ENCODE measurements at regions not wholly inside any gene's neighbourhood (a gene's known extent, or its start where the extent isn't known, plus 50 kb on each side); places are given as distances from the start of the nearest gene placed in this dataset.

DNA sequence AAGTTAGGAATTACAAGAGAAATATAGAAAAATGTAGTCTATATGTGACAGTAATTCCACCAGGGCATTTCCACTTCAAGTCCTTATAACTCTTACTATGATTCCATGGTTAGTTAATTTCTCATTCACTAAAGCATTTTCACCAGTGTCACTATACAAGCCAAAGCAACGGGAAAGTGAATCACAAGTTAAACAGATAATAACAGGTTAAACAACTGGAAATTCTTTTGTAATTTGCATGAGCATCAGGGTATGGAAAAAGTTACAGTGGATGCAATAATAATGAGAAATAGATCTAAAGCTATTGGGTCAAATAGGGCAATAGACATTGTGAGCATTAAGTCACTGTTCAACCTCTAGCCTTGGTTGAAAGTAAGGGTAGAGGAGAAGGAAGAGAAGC is 88.9 kb upstream of the ST6GAL2 start:
- WGBS (ENCODE audit: low lambda C conversion rate): 86% methylated on average over 1 of the region's 1 CpG
- POLR2A ChIA-PET: no interaction called here
- H3K79me2 ChIP-seq (ENCODE audit: insufficient read depth): no peaks in the 10 kb centered on the region

DNA sequence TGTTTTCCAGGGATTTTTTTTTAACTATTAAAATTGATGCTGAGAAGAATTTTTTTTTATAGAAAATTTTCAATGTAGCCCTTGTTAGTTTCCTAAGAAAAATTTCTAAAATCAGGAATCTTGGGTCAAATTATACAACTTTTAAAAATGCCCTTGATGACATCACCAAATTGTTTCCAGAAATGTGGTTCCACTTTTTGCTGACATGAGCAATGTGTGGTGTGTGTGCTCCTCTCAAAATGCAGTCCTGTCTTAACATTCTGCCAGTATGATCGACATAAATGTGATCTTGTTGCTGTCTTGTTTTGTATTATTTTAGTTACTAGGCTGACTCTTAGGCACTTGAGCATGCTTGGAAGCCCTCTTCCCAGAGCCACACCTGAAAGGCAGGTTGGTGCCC is 89.7 kb upstream of the ST6GAL2 start:
- POLR2A ChIA-PET: no interaction called here
- no peaks in the 10 kb centered on the region for H3K79me2 ChIP-seq (ENCODE audit: insufficient read depth)
- no peak overlapping the region for H3K27ac ChIP-seq (ENCODE audit: low read depth in 2 of 2, low read length in 1 of 2)
- H4K20me1 ChIP-seq (ENCODE audit: insufficient read depth): no peaks in the 10 kb centered on the region
- H3K9ac ChIP-seq: no peak overlapping the region
- no peaks in the 10 kb centered on the region for H3K9me3 ChIP-seq
- no peaks in the 10 kb centered on the region for H3K27me3 ChIP-seq (ENCODE audit: insufficient read depth)
- peaks cover 0 to 2% of the 10 kb centered on the region in 2 experiments; a peak in 2 of 4 replicates for H3K4me1 ChIP-seq (ENCODE audit: control insufficient read depth in 1 of 2, insufficient read depth in 2 of 2, low read depth in 1 of 2, low read length in 1 of 2)
- no peaks in the 10 kb centered on the region for H3K36me3 ChIP-seq (replicated peaks in 1 of 2; ENCODE audit: control insufficient read depth in 1 of 2, insufficient read depth in 2 of 2, low read length in 1 of 2)
- H3K4me2 ChIP-seq: no peak overlapping the region
- H2AFZ ChIP-seq (ENCODE audit: low read depth): no peak overlapping the region
- H3F3A ChIP-seq (replicated peaks; ENCODE audit: insufficient read depth): peaks cover 11% of the 10 kb centered on the region
- H3K9me2 ChIP-seq: no peaks in the 10 kb centered on the region
- CTCF ChIA-PET: no interaction called here
- TF ChIP-seq GABPA (IDR thresholded peaks at IDR 0.05; ENCODE audit: low read depth) (no peak), TCF12 (IDR thresholded peaks at IDR 0.05) (no peak), POLR2AphosphoS5 (IDR thresholded peaks at IDR 0.05; ENCODE audit: low read depth, low read length) (no peak), EP300 (IDR thresholded peaks at IDR 0.05; ENCODE audit: borderline replicate concordance in 1 of 2, low read depth in 1 of 2, low read length in 1 of 2) (no peak), TEAD4 (IDR thresholded peaks at IDR 0.05; ENCODE audit: borderline replicate concordance, insufficient read depth) (no peak)
- TF ChIP-seq, protein P1, sequence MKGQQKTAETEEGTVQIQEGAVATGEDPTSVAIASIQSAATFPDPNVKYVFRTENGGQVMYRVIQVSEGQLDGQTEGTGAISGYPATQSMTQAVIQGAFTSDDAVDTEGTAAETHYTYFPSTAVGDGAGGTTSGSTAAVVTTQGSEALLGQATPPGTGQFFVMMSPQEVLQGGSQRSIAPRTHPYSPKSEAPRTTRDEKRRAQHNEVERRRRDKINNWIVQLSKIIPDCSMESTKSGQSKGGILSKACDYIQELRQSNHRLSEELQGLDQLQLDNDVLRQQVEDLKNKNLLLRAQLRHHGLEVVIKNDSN (IDR thresholded peaks at IDR 0.05; ENCODE audit: borderline replicate concordance, low read depth): no peak
- TF ChIP-seq, protein P2, sequence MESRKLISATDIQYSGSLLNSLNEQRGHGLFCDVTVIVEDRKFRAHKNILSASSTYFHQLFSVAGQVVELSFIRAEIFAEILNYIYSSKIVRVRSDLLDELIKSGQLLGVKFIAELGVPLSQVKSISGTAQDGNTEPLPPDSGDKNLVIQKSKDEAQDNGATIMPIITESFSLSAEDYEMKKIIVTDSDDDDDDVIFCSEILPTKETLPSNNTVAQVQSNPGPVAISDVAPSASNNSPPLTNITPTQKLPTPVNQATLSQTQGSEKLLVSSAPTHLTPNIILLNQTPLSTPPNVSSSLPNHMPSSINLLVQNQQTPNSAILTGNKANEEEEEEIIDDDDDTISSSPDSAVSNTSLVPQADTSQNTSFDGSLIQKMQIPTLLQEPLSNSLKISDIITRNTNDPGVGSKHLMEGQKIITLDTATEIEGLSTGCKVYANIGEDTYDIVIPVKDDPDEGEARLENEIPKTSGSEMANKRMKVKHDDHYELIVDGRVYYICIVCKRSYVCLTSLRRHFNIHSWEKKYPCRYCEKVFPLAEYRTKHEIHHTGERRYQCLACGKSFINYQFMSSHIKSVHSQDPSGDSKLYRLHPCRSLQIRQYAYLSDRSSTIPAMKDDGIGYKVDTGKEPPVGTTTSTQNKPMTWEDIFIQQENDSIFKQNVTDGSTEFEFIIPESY (IDR thresholded peaks at IDR 0.05; ENCODE audit: borderline replicate concordance, low read depth): no peak
- no peak overlapping the region for H3K4me3 ChIP-seq (ENCODE audit: low read depth in 2 of 2, low read length in 1 of 2)
- no peak for DNase-seq
- WGBS (ENCODE audit: low lambda C conversion rate): 87% methylated on average over 1 of the region's 1 CpG

More for the DNA sequence above, 88.9 kb upstream of the ST6GAL2 start:
- DNase-seq: no peak
- no peak overlapping the region for H3K9ac ChIP-seq
- H3K4me2 ChIP-seq: no peak overlapping the region
- H3K4me1 ChIP-seq (ENCODE audit: control insufficient read depth in 1 of 2, insufficient read depth in 2 of 2, low read depth in 1 of 2, low read length in 1 of 2): peaks cover 0 to 2% of the 10 kb centered on the region in 2 experiments; a peak in 2 of 4 replicates
- no peaks in the 10 kb centered on the region for H3K9me3 ChIP-seq
- H3K27me3 ChIP-seq (ENCODE audit: insufficient read depth): no peaks in the 10 kb centered on the region
- H4K20me1 ChIP-seq (ENCODE audit: insufficient read depth): no peaks in the 10 kb centered on the region
- no peak overlapping the region for H2AFZ ChIP-seq (ENCODE audit: low read depth)
- no peaks in the 10 kb centered on the region for H3K36me3 ChIP-seq (replicated peaks in 1 of 2; ENCODE audit: control insufficient read depth in 1 of 2, insufficient read depth in 2 of 2, low read length in 1 of 2)
- H3K27ac ChIP-seq (ENCODE audit: low read depth in 2 of 2, low read length in 1 of 2): no peak overlapping the region
- no peak overlapping the region for H3K4me3 ChIP-seq (ENCODE audit: low read depth in 2 of 2, low read length in 1 of 2)
- CTCF ChIA-PET: no interaction called here
- TF ChIP-seq FOSL2 (IDR thresholded peaks at IDR 0.05; ENCODE audit: borderline replicate concordance, low read depth) (no peak), CHD2 (IDR thresholded peaks at IDR 0.05; ENCODE audit: low read length, partially characterized antibody) (no peak), NFIC (IDR thresholded peaks at IDR 0.05; ENCODE audit: borderline replicate concordance) (no peak), GATA2 (CRISPR knock-in tag; IDR thresholded peaks at IDR 0.05) (no peak), TCF12 (IDR thresholded peaks at IDR 0.05) (no peak), SIN3A (IDR thresholded peaks at IDR 0.05; ENCODE audit: borderline replicate concordance, low read depth, low read length) (no peak), MXI1 (IDR thresholded peaks at IDR 0.05; ENCODE audit: low read depth, low read length) (no peak), FOXJ3 (CRISPR knock-in tag; IDR thresholded peaks at IDR 0.05) (no peak), EZH2phosphoT487 (IDR thresholded peaks at IDR 0.05; ENCODE audit: borderline replicate concordance, low read depth) (no peak), ELF1 (IDR thresholded peaks at IDR 0.05) (no peak), TAF1 (IDR thresholded peaks at IDR 0.05; ENCODE audit: borderline replicate concordance, low read depth, low read length) (no peak)
- TF ChIP-seq, protein P3, sequence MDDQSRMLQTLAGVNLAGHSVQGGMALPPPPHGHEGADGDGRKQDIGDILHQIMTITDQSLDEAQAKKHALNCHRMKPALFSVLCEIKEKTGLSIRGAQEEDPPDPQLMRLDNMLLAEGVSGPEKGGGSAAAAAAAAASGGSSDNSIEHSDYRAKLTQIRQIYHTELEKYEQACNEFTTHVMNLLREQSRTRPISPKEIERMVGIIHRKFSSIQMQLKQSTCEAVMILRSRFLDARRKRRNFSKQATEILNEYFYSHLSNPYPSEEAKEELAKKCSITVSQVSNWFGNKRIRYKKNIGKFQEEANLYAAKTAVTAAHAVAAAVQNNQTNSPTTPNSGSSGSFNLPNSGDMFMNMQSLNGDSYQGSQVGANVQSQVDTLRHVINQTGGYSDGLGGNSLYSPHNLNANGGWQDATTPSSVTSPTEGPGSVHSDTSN (IDR thresholded peaks at IDR 0.05): no peak
- TF ChIP-seq, protein P1 (IDR thresholded peaks at IDR 0.05; ENCODE audit: borderline replicate concordance, low read depth): no peak
- TF ChIP-seq, protein P4, sequence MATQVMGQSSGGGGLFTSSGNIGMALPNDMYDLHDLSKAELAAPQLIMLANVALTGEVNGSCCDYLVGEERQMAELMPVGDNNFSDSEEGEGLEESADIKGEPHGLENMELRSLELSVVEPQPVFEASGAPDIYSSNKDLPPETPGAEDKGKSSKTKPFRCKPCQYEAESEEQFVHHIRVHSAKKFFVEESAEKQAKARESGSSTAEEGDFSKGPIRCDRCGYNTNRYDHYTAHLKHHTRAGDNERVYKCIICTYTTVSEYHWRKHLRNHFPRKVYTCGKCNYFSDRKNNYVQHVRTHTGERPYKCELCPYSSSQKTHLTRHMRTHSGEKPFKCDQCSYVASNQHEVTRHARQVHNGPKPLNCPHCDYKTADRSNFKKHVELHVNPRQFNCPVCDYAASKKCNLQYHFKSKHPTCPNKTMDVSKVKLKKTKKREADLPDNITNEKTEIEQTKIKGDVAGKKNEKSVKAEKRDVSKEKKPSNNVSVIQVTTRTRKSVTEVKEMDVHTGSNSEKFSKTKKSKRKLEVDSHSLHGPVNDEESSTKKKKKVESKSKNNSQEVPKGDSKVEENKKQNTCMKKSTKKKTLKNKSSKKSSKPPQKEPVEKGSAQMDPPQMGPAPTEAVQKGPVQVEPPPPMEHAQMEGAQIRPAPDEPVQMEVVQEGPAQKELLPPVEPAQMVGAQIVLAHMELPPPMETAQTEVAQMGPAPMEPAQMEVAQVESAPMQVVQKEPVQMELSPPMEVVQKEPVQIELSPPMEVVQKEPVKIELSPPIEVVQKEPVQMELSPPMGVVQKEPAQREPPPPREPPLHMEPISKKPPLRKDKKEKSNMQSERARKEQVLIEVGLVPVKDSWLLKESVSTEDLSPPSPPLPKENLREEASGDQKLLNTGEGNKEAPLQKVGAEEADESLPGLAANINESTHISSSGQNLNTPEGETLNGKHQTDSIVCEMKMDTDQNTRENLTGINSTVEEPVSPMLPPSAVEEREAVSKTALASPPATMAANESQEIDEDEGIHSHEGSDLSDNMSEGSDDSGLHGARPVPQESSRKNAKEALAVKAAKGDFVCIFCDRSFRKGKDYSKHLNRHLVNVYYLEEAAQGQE (IDR thresholded peaks at IDR 0.05; ENCODE audit: low read depth, low read length): no peak
- peaks cover 14% of the 10 kb centered on the region for H3F3A ChIP-seq (replicated peaks; ENCODE audit: insufficient read depth)
- H3K9me2 ChIP-seq: no peaks in the 10 kb centered on the region

All from SK-N-SH (cell line).